HCT116 (cell line): ENCODE measurements at regions not wholly inside any gene's neighbourhood (a gene's known extent, or its start where the extent isn't known, plus 50 kb on each side); places are given as distances from the start of the nearest gene placed in this dataset.

ENCODE experiments used
- ATAC-seq: fragments of 200-7000 bp; cut with Tn5 transposase; 2 replicates; pipeline ENCODE4 v1.9.1; 2020; ENCODE audit warnings: mild to moderate bottlenecking, moderate library complexity
- BruUV-seq: library from RNA; stranded (reverse); fragments of 400-500 nt; replicated peaks from 2 replicates; lab custom pipeline; 2021; lab: Mats Ljungman, UMichigan
- CTCF ChIA-PET: fragments of 300-600 bp; sonication (Branson Sonifier 250); formaldehyde crosslinking; loops from one replicate; lab custom pipeline; 2021; ENCODE audit warnings: antibody characterized with exemption; lab: Charles Lee
- POLR2A ChIA-PET: fragments of 300-600, 350-600 bp; sonication (Branson Sonifier 250); formaldehyde crosslinking; loops from one replicate; lab custom pipeline; 2021; ENCODE audit warnings: antibody characterized with exemption; lab: Charles Lee
- RAD21 ChIA-PET, 2 experiments: fragments of 300-600 bp; sonication (Branson Sonifier 250); formaldehyde crosslinking; loops; one replicate each; lab custom pipeline; 2023; ENCODE audit warnings: low total read pairs in 2 of 2; ENCODE audit not compliant: uncharacterized antibody in 2 of 2, unreplicated experiment in 2 of 2, low non-redundant PET in 1 of 2; lab: Charles Lee
- DNase-seq: peaks from one replicate; pipeline ENCODE4 v3.0.0-alpha.2; 2010; ENCODE audit warnings: low read depth, low spot score
- H2AFZ ChIP-seq: fragments of 200-600 bp; shearing (Covaris generic), sonication (generic); 2 replicates; pipeline ENCODE4 v1.6.1; 2017; ENCODE audit warnings: low read depth, mixed run types, mixed read lengths, antibody characterized with exemption, low read length; ENCODE audit not compliant: poor library complexity, severe bottlenecking
- H3K27ac ChIP-seq: 2 replicates; pipeline ENCODE4 v1.5.1; 2012; ENCODE audit warnings: low read depth, low read length
- H3K27me3 ChIP-seq: fragments of 200-600 bp; sonication (generic); 2 replicates; pipeline ENCODE4 v1.6.1; 2016; ENCODE audit warnings: mixed run types, low read length, mixed read lengths; ENCODE audit not compliant: insufficient read depth
- H3K36me3 ChIP-seq, 2 experiments: fragments of 200-500 bp in 1 of 2; fragments of 200-600 bp in 1 of 2; sonication (Bioruptor generic) in 1 of 2; sonication (generic) in 1 of 2; 2 replicates each; pipeline versions ENCODE4 v1.5.1 to v1.6.1; 2014 to 2016; ENCODE audit warnings: low read length in 2 of 2, inconsistent platforms in 1 of 2, mixed read lengths in 1 of 2, mixed run types in 1 of 2; ENCODE audit not compliant: insufficient read depth in 2 of 2, control insufficient read depth in 1 of 2
- H3K4me1 ChIP-seq, 2 experiments: fragments of 200-600 bp in 1 of 2; sonication (generic) in 1 of 2; 2 replicates each; pipeline versions ENCODE4 v1.5.1 to v1.6.1; 2012 to 2017; ENCODE audit warnings: low read length in 2 of 2, inconsistent platforms in 1 of 2, mild to moderate bottlenecking in 1 of 2, mixed read lengths in 1 of 2, mixed run types in 1 of 2, moderate library complexity in 1 of 2; ENCODE audit not compliant: insufficient read depth in 2 of 2, control insufficient read depth in 1 of 2
- H3K4me2 ChIP-seq: fragments of 200-600 bp; sonication (generic); 2 replicates; pipeline ENCODE4 v1.6.1; 2017; ENCODE audit warnings: mixed run types, low read length, mixed read lengths
- H3K4me3 ChIP-seq, 2 experiments: fragments of 200-600 bp in 1 of 2; sonication (generic) in 1 of 2; replicated peaks in 1 of 2; 2 replicates each; pipeline ENCODE4 v1.5.1; 2011 to 2016; ENCODE audit warnings: low read length in 2 of 2, control low read depth in 1 of 2, low read depth in 1 of 2, mild to moderate bottlenecking in 1 of 2, mixed read lengths in 1 of 2, mixed run types in 1 of 2
- H3K79me2 ChIP-seq: fragments of 200-600 bp; sonication (generic); 2 replicates; pipeline ENCODE4 v1.6.1; 2017; ENCODE audit warnings: mild to moderate bottlenecking, mixed run types, low read length, moderate library complexity, mixed read lengths; ENCODE audit not compliant: insufficient read depth
- H3K9ac ChIP-seq: fragments of 200-600 bp; sonication (generic); 2 replicates; pipeline ENCODE4 v1.6.1; 2016; ENCODE audit warnings: low read length, mixed read lengths
- H3K9me2 ChIP-seq: fragments of 200-600 bp; sonication (generic), shearing (Covaris generic); 2 replicates; pipeline ENCODE4 v1.6.1; 2017; ENCODE audit warnings: mixed run types, mild to moderate bottlenecking, moderate library complexity; ENCODE audit not compliant: insufficient read depth
- H3K9me3 ChIP-seq, 2 experiments: fragments of 200-500 bp in 1 of 2; fragments of 200-600 bp in 1 of 2; sonication (Bioruptor generic) in 1 of 2; sonication (generic) in 1 of 2; 2 replicates each; pipeline ENCODE4 v1.6.1; 2014 to 2017; ENCODE audit warnings: low read length in 2 of 2, mixed read lengths in 2 of 2, inconsistent platforms in 1 of 2, low read depth in 1 of 2, mild to moderate bottlenecking in 1 of 2, mixed run types in 1 of 2, moderate library complexity in 1 of 2; ENCODE audit not compliant: control insufficient read depth in 1 of 2, insufficient read depth in 1 of 2
- H4K20me1 ChIP-seq: fragments of 200-600 bp; sonication (generic), shearing (Covaris generic); 2 replicates; pipeline ENCODE4 v1.6.1; 2017; ENCODE audit warnings: mixed run types, mild to moderate bottlenecking, moderate library complexity; ENCODE audit not compliant: insufficient read depth
- ATF3 ChIP-seq: IDR thresholded peaks from 2 replicates; pipeline ENCODE4 v1.6.1; 2012
- CBX3 ChIP-seq: IDR thresholded peaks from 2 replicates; pipeline ENCODE4 v1.6.1; 2012; ENCODE audit warnings: low read depth
- FOSL1 ChIP-seq: IDR thresholded peaks from 2 replicates; pipeline ENCODE4 v1.6.1; 2012; ENCODE audit warnings: low read depth
- MAX ChIP-seq: IDR thresholded peaks from 2 replicates; pipeline ENCODE4 v1.6.1; 2012
- POLR2A ChIP-seq: IDR thresholded peaks from 2 replicates; pipeline ENCODE4 v1.7.0; 2011; ENCODE audit warnings: borderline replicate concordance; ENCODE audit not compliant: insufficient read depth, insufficient read length; ENCODE audit errors: extremely low read depth
- SIN3A ChIP-seq: IDR thresholded peaks from 2 replicates; pipeline ENCODE4 v1.6.1; 2012; ENCODE audit warnings: low read depth
- SP1 ChIP-seq: IDR thresholded peaks from 2 replicates; pipeline ENCODE4 v1.6.1; 2012; ENCODE audit warnings: low read depth
- YY1 ChIP-seq: IDR thresholded peaks from 2 replicates; pipeline ENCODE4 v1.6.1; 2011; ENCODE audit warnings: low read length, low read depth, moderate library complexity, mild to moderate bottlenecking; ENCODE audit not compliant: insufficient replicate concordance; ENCODE audit errors: extremely low read depth
- ZBTB33 ChIP-seq: IDR thresholded peaks from 2 replicates; pipeline ENCODE4 v1.6.1; 2011; ENCODE audit warnings: mild to moderate bottlenecking, low read length, moderate library complexity; ENCODE audit not compliant: insufficient replicate concordance; ENCODE audit errors: extremely low read depth
- ZFX ChIP-seq: fragments of 450-650 bp; IDR thresholded peaks from 2 replicates; pipeline ENCODE4 v1.6.1; 2017
- ZNF274 ChIP-seq: fragments of 200-500 bp; sonication (Bioruptor generic); IDR thresholded peaks from 2 replicates; pipeline ENCODE4 v1.6.1; 2014; ENCODE audit warnings: mild to moderate bottlenecking, low read depth, low read length, inconsistent platforms
- intact Hi-C: fragments of 100-400 bp; cut with micrococcal nuclease; formaldehyde crosslinking; loops from 2 replicates; pipeline ENCODE4 v1.10.0; 2022
- TF ChIP-seq, protein P1 (sequence below), 3 experiments: fragments of 200-600 bp in 1 of 3; sonication (generic) in 1 of 3; IDR thresholded peaks in 2 of 3; conservative IDR thresholded peaks in 1 of 3; 2 replicates each; pipeline ENCODE4 v1.5.1; 2012 to 2017; ENCODE audit warnings: low read depth in 2 of 3, low read length in 2 of 3, antibody characterized with exemption in 1 of 3, borderline replicate concordance in 1 of 3, control low read depth in 1 of 3, mild to moderate bottlenecking in 1 of 3, mixed read lengths in 1 of 3, mixed run types in 1 of 3, moderate library complexity in 1 of 3; ENCODE audit not compliant: insufficient read depth in 1 of 3

GRCh38 chr20:9981829-9982228 is 53.0 kb upstream of the ANKEF1 start:
- DNase-seq (no peak), ATAC-seq (no peak)
- CTCF ChIA-PET, result interaction anchor here (0.6 to 1.6 kb wide), 5 partner anchors 66 to 1226 kb away, joined by 3 to 5 read pairs (median 4); no protein-coding TSS in a partner anchor
- no peak for TF ChIP-seq POLR2A
- TF ChIP-seq FOSL1, result no peak
- no peak for TF ChIP-seq MAX
- no peak for TF ChIP-seq ATF3
- TF ChIP-seq SP1, result no peak
- Histone ChIP-seq H4K20me1 (no peaks in the 10 kb centered on the region), H3K27me3 (no peaks in the 10 kb centered on the region), H3K4me1 (peaks cover 9 to 17% of the 10 kb centered on the region in 2 experiments; a peak in 2 of 4 replicates), H3K4me3 (no peak overlapping the region), H3K27ac (no peak overlapping the region), H3K9ac (no peak overlapping the region), H2AFZ (no peak overlapping the region), H3K4me2 (no peak overlapping the region), H3K36me3 (no peaks in the 10 kb centered on the region), H3K79me2 (no peaks in the 10 kb centered on the region), H3K9me3 (no peaks in the 10 kb centered on the region), H3K9me2 (no peaks in the 10 kb centered on the region)
- intact Hi-C loops, result no loop called here
- POLR2A ChIA-PET, result no interaction called here
- RAD21 ChIA-PET, result interaction anchor here in 1 of 2 experiments (0.6 to 1.0 kb wide), 2 partner anchors 109 to 363 kb away, joined by 4 to 8 read pairs; no protein-coding TSS in a partner anchor
- no TSS peak for BruUV-seq

DNA sequence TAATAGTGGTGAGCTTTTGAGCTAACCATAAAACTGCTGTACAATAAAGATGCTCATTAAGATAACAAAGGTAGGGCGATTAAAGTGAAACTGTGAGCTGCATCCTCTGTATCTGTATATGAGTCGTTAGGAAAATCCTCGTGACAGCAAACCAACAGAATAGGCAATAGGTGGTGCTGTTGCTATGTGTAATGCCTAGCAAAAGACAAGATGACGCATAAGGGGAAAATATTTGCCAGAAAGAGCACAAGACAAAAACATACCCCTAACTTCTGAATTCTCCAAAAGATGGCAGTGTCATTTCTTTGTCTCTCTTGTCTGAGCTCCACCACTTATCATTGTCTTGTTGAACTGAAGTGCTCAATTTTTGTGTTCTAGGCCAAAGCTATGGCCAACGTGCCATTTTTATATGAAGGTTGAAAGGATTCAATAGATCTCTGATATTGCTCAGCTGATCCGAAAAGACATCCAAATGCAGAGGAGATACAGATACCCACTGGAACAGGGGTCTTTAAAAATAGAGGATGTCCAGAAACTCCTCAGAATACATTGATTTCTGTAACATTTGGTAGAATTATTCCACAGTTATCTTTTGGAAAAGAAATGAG is 56.3 kb upstream of the ANKEF1 start:
- peak overlapping the region; percentile 46; the same call in 1 of the 2 replicates for H3K27ac ChIP-seq
- no peaks in the 10 kb centered on the region for H3K27me3 ChIP-seq
- DNase-seq (peak; percentile 79), ATAC-seq (peak; percentile 76)
- ChIA-PET POLR2A (interaction anchor here (1.0 to 1.8 kb wide), 3 partner anchors 56 to 362 kb away, joined by 3 to 6 read pairs (median 4); partner anchors contain the start of gene ANKEF1), CTCF (interaction anchor here (0.8 to 4.6 kb wide), 27 partner anchors 11 to 1565 kb away, joined by 3 to 52 read pairs (median 4); partner anchors contain the start of genes ANKEF1 and MKKS), RAD21 (interaction anchor here (0.6 to 1.9 kb wide), 10 partner anchors 33 to 456 kb away, joined by 3 to 15 read pairs (median 4); partner anchors contain the start of genes MKKS (in 1 of the 2) and SLX4IP (in 1 of the 2))
- peak overlapping the region; percentile 73 for H2AFZ ChIP-seq
- intact Hi-C loops, result loop anchor here (1.0 to 5.0 kb wide), 7 partner anchors 112 to 1566 kb away; partner anchors contain the start of gene JAG1
- no peaks in the 10 kb centered on the region for H3K36me3 ChIP-seq
- no peaks in the 10 kb centered on the region for H3K79me2 ChIP-seq
- peak overlapping the region; percentile 40 for H3K4me2 ChIP-seq
- H3K4me3 ChIP-seq, result peak overlapping the region; percentile 8 to 23; a peak in 2 of 4 replicates
- H3K9me3 ChIP-seq, result no peaks in the 10 kb centered on the region
- H3K9me2 ChIP-seq, result no peaks in the 10 kb centered on the region
- BruUV-seq, result no TSS peak
- no peak overlapping the region for H3K9ac ChIP-seq
- no peaks in the 10 kb centered on the region for H4K20me1 ChIP-seq
- H3K4me1 ChIP-seq, result peaks cover 17 to 19% of the 10 kb centered on the region in 2 experiments; a peak in 2 of 4 replicates
- TF ChIP-seq, protein P1, sequence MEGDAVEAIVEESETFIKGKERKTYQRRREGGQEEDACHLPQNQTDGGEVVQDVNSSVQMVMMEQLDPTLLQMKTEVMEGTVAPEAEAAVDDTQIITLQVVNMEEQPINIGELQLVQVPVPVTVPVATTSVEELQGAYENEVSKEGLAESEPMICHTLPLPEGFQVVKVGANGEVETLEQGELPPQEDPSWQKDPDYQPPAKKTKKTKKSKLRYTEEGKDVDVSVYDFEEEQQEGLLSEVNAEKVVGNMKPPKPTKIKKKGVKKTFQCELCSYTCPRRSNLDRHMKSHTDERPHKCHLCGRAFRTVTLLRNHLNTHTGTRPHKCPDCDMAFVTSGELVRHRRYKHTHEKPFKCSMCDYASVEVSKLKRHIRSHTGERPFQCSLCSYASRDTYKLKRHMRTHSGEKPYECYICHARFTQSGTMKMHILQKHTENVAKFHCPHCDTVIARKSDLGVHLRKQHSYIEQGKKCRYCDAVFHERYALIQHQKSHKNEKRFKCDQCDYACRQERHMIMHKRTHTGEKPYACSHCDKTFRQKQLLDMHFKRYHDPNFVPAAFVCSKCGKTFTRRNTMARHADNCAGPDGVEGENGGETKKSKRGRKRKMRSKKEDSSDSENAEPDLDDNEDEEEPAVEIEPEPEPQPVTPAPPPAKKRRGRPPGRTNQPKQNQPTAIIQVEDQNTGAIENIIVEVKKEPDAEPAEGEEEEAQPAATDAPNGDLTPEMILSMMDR (IDR thresholded peaks at IDR 0.05 in 2 of 3, conservative IDR thresholded peaks at IDR 0.05 in 1 of 3; ENCODE audit: borderline replicate concordance in 1 of 3, insufficient read depth in 1 of 3, low read depth in 2 of 3, low read length in 2 of 3), result peak; percentile 59 to 91 (median 82)
- peak; percentile 72; the same call in 1 of the 2 replicates for TF ChIP-seq CBX3
- TF ChIP-seq YY1, result no peak
- TF ChIP-seq ZNF274, result no peak
- no peak for TF ChIP-seq ZFX
- 0 out of 2 replicates have a peak, but pooled peaks have one; percentile 21 for TF ChIP-seq FOSL1
- 0 out of 2 replicates have a peak, but pooled peaks have one; percentile 38 for TF ChIP-seq MAX
- TF ChIP-seq ZBTB33, result no peak
- TF ChIP-seq SIN3A, result no peak
- 0 out of 2 replicates have a peak, but pooled peaks have one; percentile 8 for TF ChIP-seq SP1
